Type B pancreatic cell (in vitro differentiated cells): ENCODE measurements at regions not wholly inside any gene's neighbourhood (a gene's known extent, or its start where the extent isn't known, plus 50 kb on each side); places are given as distances from the start of the nearest gene placed in this dataset.
"Not testable (repeated sequence)": the region's sequence is repeated elsewhere in the genome, so short reads cannot be mapped to it uniquely, and the experiment has no call there.

ENCODE experiments used
- DNase-seq: peaks from one replicate; pipeline ENCODE4 v3.0.0; 2021; ENCODE audit warnings: mixed read lengths; ENCODE audit not compliant: unreplicated experiment; ENCODE audit errors: extremely low spot score
- H3K27ac Mint-ChIP-seq: 2 replicates; pipeline ENCODE4 v1.8.0; 2021; ENCODE audit warnings: mild to moderate bottlenecking, mixed read lengths
- H3K27me3 Mint-ChIP-seq: 2 replicates; pipeline ENCODE4 v1.8.0; 2021; ENCODE audit warnings: mixed read lengths
- H3K36me3 Mint-ChIP-seq: 2 replicates; pipeline ENCODE4 v1.8.0; 2021; ENCODE audit warnings: mixed read lengths
- H3K4me1 Mint-ChIP-seq: one replicate; pipeline ENCODE4 v1.8.0; 2021; ENCODE audit warnings: mixed read lengths; ENCODE audit not compliant: unreplicated experiment
- H3K4me3 Mint-ChIP-seq: 2 replicates; pipeline ENCODE4 v1.8.0; 2021; ENCODE audit warnings: mild to moderate bottlenecking, mixed read lengths
- H3K9me3 Mint-ChIP-seq: 2 replicates; pipeline ENCODE4 v1.8.0; 2021; ENCODE audit warnings: mixed read lengths
- CTCF ChIP-seq: fragments of 200-600 bp; sonication (generic); conservative IDR thresholded peaks from 2 replicates; pipeline ENCODE4 v1.5.0; 2021; ENCODE audit warnings: antibody characterized with exemption, mild to moderate bottlenecking

- Mint-ChIP-seq H3K4me1 (no peaks in the 10 kb centered on the region), H3K36me3 (no peaks in the 10 kb centered on the region), H3K27ac (no peak overlapping the region), H3K4me3 (no peak overlapping the region), H3K27me3 (peaks cover 5% of the 10 kb centered on the region), H3K9me3 (peaks cover 5% of the 10 kb centered on the region)
- no peak for TF ChIP-seq CTCF
- no peak for DNase-seq
Measured at GRCh38 chr9:78905387-78905786, 608.5 kb downstream of the PSAT1 start.

GRCh38 chr9:78905986-78906755 is 609.2 kb downstream of the PSAT1 start:
- Mint-ChIP-seq H3K4me3 (no peak overlapping the region), H3K27me3 (peaks cover 5% of the 10 kb centered on the region), H3K9me3 (peaks cover 9% of the 10 kb centered on the region), H3K4me1 (no peaks in the 10 kb centered on the region), H3K36me3 (no peaks in the 10 kb centered on the region), H3K27ac (no peak overlapping the region)
- TF ChIP-seq CTCF, result no peak
- DNase-seq, result no peak

GRCh38 chr9:78909566-78909965 is 612.6 kb downstream of the PSAT1 start:
- no peak overlapping the region for H3K4me3 Mint-ChIP-seq

GRCh38 chr9:78916884-78917283 is 620.0 kb downstream of the PSAT1 start:
- H3K27ac Mint-ChIP-seq, H3K27me3 Mint-ChIP-seq: not testable (repeated sequence)

More at GRCh38 chr9:78909566-78909965, 612.6 kb downstream of the PSAT1 start:
- no peaks in the 10 kb centered on the region for H3K4me1 Mint-ChIP-seq
- no peak for TF ChIP-seq CTCF
- H3K27me3 Mint-ChIP-seq, result no peaks in the 10 kb centered on the region
- no peak overlapping the region for H3K27ac Mint-ChIP-seq
- no peak for DNase-seq
- peaks cover 9% of the 10 kb centered on the region for H3K9me3 Mint-ChIP-seq
- H3K36me3 Mint-ChIP-seq, result no peaks in the 10 kb centered on the region

GRCh38 chr9:78918976-78919375 is 622.1 kb downstream of the PSAT1 start:
- Mint-ChIP-seq H3K27me3 (peaks cover 3% of the 10 kb centered on the region), H3K4me1 (no peaks in the 10 kb centered on the region), H3K9me3 (peaks cover 14% of the 10 kb centered on the region), H3K4me3 (no peak overlapping the region), H3K27ac (no peak overlapping the region), H3K36me3 (peaks cover 4% of the 10 kb centered on the region)
- DNase-seq, result no peak
- no peak for TF ChIP-seq CTCF

More at GRCh38 chr9:78916884-78917283, 620.0 kb downstream of the PSAT1 start:
- not testable (repeated sequence) for H3K4me3 Mint-ChIP-seq, H3K4me1 Mint-ChIP-seq, H3K36me3 Mint-ChIP-seq, DNase-seq
- H3K9me3 Mint-ChIP-seq, result peaks cover 14% of the 10 kb centered on the region

GRCh38 chr9:78919701-78920100 is 622.8 kb downstream of the PSAT1 start:
- Mint-ChIP-seq H3K4me3 (no peak overlapping the region), H3K27ac (no peak overlapping the region), H3K9me3 (peaks cover 14% of the 10 kb centered on the region), H3K27me3 (peaks cover 3% of the 10 kb centered on the region), H3K4me1 (no peaks in the 10 kb centered on the region), H3K36me3 (peaks cover 4% of the 10 kb centered on the region)
- TF ChIP-seq CTCF, result no peak
- no peak for DNase-seq
